ENCODE measurements at regions not wholly inside any gene's neighbourhood (a gene's known extent, or its start where the extent isn't known, plus 50 kb on each side); places are given as distances from the start of the nearest gene placed in this dataset.

GRCh38 chr3:46082849-46083248, 55.6 kb upstream of the XCR1 start:
- ATAC-seq = no peak
- TF ChIP-seq SNAI2 (CRISPR knock-in tag; IDR thresholded peaks at IDR 0.05) = no peak
- no peak for TF ChIP-seq PATZ1 (CRISPR knock-in tag; IDR thresholded peaks at IDR 0.05; ENCODE audit: borderline replicate concordance)
- no peak for TF ChIP-seq ZNF70 (CRISPR knock-in tag; IDR thresholded peaks at IDR 0.05)
- TF ChIP-seq PPARA (CRISPR knock-in tag; IDR thresholded peaks at IDR 0.05; ENCODE audit: borderline replicate concordance) = no peak
- TF ChIP-seq TCF4 (CRISPR knock-in tag; IDR thresholded peaks at IDR 0.05; ENCODE audit: borderline replicate concordance) = no peak
- TF ChIP-seq ZFP30 (CRISPR knock-in tag; IDR thresholded peaks at IDR 0.05) = no peak
- no peak for TF ChIP-seq TOX (CRISPR knock-in tag; IDR thresholded peaks at IDR 0.05; ENCODE audit: borderline replicate concordance)
- TF ChIP-seq ISL1 (CRISPR knock-in tag; IDR thresholded peaks at IDR 0.05) = no peak
- TF ChIP-seq ZNF565 (CRISPR knock-in tag; conservative IDR thresholded peaks at IDR 0.05; ENCODE audit: low read depth) = no peak
- TF ChIP-seq RARB (CRISPR knock-in tag; IDR thresholded peaks at IDR 0.05) = no peak
- no peak for TF ChIP-seq ESRRG (CRISPR knock-in tag; IDR thresholded peaks at IDR 0.05)
- no peak for TF ChIP-seq ZFP3 (CRISPR knock-in tag; IDR thresholded peaks at IDR 0.05)
- TF ChIP-seq, protein P1, sequence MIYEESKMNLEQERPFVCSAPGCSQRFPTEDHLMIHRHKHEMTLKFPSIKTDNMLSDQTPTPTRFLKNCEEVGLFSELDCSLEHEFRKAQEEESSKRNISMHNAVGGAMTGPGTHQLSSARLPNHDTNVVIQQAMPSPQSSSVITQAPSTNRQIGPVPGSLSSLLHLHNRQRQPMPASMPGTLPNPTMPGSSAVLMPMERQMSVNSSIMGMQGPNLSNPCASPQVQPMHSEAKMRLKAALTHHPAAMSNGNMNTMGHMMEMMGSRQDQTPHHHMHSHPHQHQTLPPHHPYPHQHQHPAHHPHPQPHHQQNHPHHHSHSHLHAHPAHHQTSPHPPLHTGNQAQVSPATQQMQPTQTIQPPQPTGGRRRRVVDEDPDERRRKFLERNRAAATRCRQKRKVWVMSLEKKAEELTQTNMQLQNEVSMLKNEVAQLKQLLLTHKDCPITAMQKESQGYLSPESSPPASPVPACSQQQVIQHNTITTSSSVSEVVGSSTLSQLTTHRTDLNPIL (CRISPR knock-in tag; IDR thresholded peaks at IDR 0.05; ENCODE audit: low read depth) = no peak
- TF ChIP-seq OSR1 (CRISPR knock-in tag; IDR thresholded peaks at IDR 0.05) = no peak

- no peak for ATAC-seq
- TF ChIP-seq PATZ1 (CRISPR knock-in tag; IDR thresholded peaks at IDR 0.05; ENCODE audit: borderline replicate concordance) = no peak
These were observed 54.7 kb upstream of the XCR1 start for GRCh38 chr3:46082021-46082420.

GRCh38 chr3:46080969-46081345, 53.7 kb upstream of the XCR1 start:
- ATAC-seq = no peak

GRCh38 chr3:46080124-46080968, 53.1 kb upstream of the XCR1 start:
- ATAC-seq = no peak
- no peak for TF ChIP-seq CSRNP3 (CRISPR knock-in tag; IDR thresholded peaks at IDR 0.05)
- TF ChIP-seq BACH2 (CRISPR knock-in tag; IDR thresholded peaks at IDR 0.05; ENCODE audit: borderline replicate concordance) = no peak
- TF ChIP-seq ISL1 (CRISPR knock-in tag; IDR thresholded peaks at IDR 0.05) = no peak
- no peak for TF ChIP-seq TSHZ2 (CRISPR knock-in tag; IDR thresholded peaks at IDR 0.05)

More at GRCh38 chr3:46080969-46081345, 53.7 kb upstream of the XCR1 start:
- no peak for TF ChIP-seq TSHZ2 (CRISPR knock-in tag; IDR thresholded peaks at IDR 0.05)
- no peak for TF ChIP-seq CSDC2 (CRISPR knock-in tag; IDR thresholded peaks at IDR 0.05)
- TF ChIP-seq ZFP30 (CRISPR knock-in tag; IDR thresholded peaks at IDR 0.05) = no peak
- no peak for TF ChIP-seq ZNF70 (CRISPR knock-in tag; IDR thresholded peaks at IDR 0.05)
- TF ChIP-seq TOX (CRISPR knock-in tag; IDR thresholded peaks at IDR 0.05; ENCODE audit: borderline replicate concordance) = no peak
- no peak for TF ChIP-seq ZNF565 (CRISPR knock-in tag; conservative IDR thresholded peaks at IDR 0.05; ENCODE audit: low read depth)
- no peak for TF ChIP-seq ZFP3 (CRISPR knock-in tag; IDR thresholded peaks at IDR 0.05)
